GM19025 (cell line): ENCODE measurements at regions not wholly inside any gene's neighbourhood (a gene's known extent, or its start where the extent isn't known, plus 50 kb on each side); places are given as distances from the start of the nearest gene placed in this dataset.

Experiments used
- ATAC-seq: cut with Tn5 transposase; IDR thresholded peaks from one replicate; pipeline ENCODE4 v1.9.1; 2021; ENCODE audit warnings: mild to moderate bottlenecking, low read depth, moderate library complexity; ENCODE audit not compliant: unreplicated experiment

DNA sequence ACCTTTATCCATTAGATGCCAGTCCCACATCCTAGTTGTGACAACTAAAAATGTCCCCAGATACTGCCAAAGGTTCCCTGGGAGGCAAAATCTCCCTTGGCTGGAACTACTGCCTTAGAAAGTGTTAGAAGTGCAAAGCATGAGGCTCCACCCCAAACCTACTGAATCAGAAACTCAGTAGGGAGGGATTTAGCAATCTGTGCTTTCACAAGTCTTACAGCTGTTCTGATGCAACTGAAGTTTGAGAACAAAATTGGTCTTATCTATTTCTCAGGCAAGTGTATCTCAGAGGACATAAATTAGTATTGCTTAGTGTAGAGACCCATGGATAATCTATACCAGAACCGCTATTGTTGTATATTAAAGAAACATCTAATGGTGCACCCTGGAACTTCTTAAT, 70.2 kb downstream of the CLDN1 start:
- ATAC-seq: no peak

DNA sequence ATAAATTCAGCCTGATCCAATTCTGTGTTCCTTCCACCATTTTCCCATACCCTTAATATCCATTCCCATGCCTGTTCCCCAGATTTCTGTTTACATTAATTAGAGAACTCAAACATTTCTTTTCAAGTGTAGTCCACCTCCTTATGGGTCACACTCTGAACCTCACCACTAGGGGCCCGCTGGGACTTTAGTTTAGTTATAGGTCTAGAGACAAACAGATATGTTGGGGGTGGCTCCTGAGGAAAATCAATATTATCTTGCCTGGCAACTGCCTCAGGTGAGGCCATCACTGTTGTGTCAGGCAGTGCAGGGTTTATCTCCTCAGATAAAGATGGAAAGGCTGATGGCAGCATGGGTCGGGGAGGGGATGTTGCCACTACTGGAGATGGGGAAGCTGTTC, 72.8 kb downstream of the CLDN1 start:
- ATAC-seq: no peak

DNA sequence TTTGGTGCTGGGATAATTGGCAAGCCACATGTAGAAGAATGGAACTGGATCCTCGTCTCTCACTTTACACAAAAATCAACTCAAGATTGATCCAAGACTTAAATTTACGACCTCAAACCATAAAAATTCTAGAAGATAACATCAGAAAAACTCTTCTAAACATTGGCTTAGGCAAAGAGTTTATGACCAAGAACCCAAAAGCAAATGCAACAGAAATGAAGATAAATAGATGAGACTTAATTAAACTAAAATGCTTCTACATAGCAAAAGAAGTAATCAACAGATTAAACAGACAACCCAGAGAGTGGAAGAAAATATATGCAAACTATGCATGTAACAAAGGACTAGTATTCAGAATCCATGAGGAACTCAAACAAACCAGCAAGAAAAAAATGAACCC, 80.1 kb downstream of the CLDN1 start:
- ATAC-seq: no peak

DNA sequence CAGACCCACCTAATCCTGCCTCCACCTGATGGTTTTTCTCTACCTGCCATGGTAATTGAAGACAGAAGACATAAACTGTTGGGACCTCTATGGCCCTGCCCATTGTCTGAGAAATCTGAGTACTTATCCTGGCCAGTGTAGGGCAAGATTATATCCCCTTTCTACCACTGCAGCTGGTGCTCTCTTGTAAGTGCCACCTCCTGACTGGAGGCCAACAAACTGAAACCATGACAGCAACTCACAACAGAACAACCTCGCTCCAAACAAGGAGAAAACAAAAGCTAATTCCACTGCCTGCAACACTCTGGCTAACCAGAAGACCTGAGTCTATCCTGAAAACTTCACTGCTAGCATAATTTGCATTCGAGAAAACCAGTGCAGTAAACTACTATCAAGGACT, 82.9 kb downstream of the CLDN1 start:
- ATAC-seq: no peak

DNA sequence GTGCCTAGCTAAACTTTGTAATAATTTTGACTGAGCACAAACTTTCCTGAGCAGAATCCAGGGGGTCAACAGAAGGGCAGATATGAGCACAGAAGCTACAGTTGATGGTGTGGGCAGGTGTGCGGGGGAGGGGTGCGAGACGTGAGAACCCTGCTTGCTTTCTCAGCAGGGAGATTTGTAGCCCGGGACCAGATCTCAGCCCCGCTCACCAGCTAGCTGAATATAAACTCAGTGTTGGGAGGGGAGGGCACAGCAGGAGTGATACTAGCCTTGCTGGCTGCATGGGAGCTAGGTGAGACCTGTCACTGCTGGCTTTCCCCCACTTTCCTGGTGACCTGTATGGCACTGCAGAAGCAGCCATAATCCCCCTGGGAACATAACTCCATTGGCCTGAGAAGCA, 83.4 kb downstream of the CLDN1 start:
- ATAC-seq: no peak

DNA sequence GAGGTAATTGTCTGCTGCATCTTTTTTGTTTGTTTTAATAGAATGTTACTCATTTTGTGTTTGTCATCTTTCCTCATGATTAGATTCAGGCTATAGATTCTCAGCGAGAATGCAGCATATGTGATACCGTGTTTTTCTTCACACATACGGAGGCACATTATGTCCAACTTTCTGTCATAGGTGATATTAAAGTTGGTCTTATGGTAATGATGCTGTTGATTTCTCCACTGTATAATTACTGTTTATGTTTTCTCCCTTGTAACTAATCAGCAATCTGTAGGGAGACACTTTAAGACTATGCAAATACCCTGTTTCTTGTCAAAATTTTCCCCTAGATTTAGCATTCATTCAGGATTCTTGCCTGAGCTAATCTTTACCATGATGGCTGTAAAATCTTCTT, 87.6 kb downstream of the CLDN1 start:
- ATAC-seq: no peak

DNA sequence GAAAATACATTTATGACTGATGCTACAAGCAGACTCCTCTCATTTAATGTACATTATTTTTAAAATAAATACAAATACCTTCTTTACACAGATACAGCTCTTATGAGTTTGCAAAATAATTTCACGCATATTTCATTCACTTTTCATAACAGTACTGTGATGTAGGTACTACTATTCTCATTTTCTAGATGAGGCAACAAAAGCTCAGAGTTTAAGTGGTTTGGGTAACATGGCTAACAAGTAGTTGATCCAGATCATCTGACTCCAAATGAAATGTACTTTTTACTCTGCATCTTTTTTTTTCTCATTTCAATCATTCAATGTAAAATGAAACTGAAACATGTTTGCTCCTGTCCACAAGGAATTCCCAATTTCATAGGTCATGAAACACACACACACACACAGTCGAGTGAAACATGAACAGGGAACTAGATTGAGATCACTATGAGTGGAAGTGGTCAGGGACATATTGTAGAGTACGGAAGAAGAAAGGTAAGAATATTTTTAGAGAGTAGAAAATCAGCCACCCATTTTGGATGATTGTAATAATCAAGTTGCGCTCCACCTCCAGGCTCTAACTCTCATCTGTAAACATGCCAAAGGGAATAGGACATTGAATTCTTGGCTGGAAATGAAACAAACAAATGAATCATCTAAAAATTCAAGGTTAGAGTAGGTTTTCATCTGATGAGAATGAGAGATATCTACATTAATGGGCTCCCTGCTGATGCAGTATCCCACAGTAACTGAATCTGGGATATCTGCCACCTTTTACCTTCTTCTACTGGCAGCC, 92.4 kb downstream of the CLDN1 start:
- ATAC-seq: no peak

DNA sequence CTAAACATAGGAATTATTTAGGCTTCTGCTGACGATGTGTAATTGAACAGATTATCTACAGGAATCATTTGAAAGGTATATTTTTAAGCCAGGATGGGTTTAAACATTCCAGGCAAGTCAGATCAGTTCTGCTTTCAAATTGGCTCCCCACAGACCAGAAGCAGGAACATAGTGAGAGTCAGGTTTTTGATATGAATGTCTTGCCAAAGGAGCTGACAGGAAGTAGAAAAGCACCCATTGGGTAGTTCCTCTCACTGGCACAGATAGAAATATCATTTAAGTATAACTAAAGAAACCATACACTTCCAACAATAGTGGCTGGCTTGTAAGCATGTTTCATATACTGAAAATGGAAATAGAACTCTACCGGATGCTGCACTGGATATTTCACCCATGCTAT, 95.2 kb downstream of the CLDN1 start:
- ATAC-seq: no peak

DNA sequence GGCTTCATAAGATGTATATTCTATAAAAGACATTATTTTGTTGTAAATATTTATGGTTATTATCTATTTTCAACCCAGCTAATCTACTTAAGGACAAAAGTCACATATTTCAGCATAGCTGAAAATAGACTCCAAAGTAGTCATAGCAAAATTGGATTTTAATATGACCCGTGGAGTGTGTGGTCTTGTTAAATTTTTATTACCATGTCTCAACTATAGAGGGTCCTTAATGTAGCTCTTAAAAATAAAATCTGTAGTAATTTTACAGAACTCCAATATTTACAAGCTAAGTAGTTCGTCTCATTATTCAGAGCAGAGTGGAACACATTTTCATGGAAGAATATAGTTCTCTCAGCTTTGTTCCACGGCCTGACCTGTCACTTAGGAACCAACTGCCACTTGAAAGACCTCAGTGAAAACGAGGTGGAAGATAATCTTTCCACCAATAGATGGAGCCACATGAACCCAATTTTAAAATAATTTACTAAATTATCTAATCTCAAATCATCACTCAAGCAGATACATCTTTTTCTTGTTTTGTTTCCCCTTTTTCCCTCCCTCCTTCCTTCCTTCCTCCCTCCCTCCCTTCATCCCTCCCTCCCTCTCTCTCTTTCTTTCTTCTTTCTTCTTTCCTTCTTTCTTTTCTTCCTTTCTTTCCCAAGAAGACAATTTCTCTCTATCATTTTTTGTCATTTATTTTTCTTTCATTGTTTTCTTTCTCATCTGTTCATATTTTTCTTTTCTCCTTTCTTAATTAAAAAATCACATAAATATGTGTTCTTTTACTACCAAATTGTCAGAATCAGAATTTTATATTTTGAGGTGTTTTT, 97.2 kb downstream of the CLDN1 start:
- no peak for ATAC-seq

DNA sequence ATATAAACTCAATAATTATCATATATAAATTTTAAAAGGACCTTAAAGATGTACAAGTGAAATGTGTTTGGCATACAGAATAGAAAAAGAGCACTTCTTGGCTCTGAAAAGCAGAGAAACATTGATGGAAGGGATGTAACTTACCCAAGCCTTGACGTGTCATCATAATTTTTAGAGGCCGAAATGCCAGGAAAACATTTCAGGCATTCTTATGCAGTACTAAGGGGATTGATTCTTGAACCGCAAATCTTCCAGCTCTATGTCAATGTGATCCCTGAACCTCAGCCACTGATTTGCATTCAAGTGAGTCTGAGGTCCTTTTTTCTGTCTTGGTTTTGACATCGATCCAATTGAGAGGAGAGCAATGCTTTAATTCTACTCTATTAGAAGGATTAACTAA, 97.8 kb downstream of the CLDN1 start:
- no peak for ATAC-seq

DNA sequence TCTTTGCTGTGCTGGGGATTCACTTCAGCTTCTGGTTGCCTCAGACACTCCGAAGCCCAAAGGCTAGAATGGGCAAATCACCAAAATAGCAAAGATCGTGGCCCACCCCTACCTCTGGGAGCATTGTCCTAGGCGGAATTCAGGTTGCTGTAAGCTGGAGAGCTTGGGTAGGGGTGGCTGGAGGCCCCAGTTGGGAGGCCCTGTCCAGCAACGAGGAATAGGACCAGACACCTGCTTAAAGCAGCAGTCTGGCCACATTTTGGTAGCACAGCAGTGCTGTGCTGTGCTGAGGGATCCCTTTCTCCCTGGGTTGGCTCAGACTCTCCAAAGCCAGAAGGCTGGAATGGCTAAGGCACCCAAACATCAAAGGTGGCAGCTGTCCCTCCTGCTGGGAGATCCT, 99.3 kb downstream of the CLDN1 start:
- no peak for ATAC-seq

DNA sequence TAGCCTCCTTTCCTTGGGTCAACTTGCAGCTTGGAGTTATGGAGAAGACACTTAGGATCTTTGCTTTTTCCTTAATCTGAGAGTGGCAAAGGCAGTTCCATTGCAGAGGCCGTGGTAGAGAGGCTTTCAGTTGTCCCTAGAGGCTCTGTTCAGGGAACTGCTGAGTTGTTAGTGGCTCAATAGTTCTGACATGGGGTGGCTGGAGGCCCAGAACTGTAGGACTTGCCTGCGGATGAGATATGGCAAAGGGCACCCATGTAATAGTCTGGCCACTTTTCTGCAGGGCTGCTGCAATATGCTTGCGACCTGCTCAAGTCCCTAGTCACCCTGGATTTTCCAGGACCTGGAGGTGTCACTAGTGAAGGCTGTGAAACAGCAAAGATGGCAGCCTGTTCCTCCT, 99.9 kb downstream of the CLDN1 start:
- ATAC-seq: no peak

DNA sequence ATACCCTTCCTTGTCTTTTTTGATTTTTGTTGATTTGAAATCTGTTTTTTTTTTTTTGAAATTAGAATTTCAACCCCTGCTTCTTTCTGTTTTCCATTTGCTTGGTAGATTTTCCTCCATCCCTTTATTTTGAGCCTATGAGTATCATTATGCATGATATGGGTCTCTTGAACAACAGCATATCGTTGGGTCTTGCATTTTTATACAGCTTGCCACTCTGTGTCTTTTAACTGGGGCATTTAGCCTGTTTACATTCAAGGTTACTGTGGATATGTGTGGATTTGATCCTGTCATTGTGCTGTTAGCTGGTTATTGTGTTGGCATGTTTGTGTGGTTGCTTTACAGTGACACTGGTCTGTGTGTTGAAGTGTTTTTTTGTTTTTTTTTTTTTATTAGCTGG, 99.7 kb upstream of the P3H2 start:
- no peak for ATAC-seq

DNA sequence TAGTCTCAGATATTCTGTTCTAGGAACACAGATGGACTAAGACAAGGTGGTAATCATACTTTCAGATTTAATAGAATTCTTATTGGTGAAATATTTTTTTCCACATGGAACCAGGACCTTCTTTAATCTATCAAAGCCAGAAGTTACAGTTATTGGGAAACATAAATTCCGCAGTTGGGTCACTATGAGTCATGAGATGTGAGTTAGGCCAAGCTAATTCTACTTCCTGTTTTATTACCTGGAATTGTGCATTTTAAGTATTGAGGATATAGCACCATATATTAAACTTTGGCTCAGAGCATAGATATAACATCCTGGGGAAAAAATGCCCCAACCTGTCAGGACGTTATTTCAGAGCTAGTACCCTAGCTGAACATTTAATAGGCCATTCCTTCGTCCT, 96.4 kb upstream of the P3H2 start:
- no peak for ATAC-seq

DNA sequence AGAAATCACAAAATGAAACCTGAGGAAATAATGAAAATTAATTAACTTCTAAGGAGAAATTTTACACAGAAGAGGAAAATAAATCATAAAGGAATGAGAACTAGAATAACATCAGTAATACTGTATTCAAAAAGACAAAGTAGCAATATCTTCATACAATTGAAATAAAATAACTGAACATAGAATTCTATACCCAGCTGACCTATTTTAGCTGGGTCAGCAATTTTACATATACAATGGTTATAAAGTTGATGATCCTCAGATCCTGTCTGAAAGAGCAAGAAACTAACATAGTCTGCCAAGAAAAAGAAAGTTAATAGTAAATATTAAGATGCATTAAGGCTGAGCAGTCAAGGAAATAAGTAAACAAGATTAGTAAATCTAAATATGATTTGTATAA, 93.0 kb upstream of the P3H2 start:
- ATAC-seq: no peak

DNA sequence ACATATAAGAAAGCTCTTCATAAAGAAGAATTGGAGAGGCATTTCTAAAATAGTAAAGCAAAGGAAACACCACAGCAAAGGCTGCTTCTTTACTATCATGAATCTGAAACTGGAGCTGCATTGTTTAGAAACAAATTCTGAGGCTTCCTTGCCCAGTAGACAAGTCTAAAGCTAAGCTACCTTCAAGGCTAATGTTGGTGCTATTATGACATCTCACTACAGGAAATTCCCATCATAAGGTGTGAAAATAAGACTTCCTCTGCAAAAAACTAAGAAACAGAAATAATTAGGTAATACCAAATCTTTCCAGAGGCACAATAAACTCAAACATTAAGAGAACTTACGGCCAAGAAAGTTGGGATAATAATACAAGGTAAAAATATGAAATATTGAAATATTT, 89.9 kb upstream of the P3H2 start:
- ATAC-seq: no peak

DNA sequence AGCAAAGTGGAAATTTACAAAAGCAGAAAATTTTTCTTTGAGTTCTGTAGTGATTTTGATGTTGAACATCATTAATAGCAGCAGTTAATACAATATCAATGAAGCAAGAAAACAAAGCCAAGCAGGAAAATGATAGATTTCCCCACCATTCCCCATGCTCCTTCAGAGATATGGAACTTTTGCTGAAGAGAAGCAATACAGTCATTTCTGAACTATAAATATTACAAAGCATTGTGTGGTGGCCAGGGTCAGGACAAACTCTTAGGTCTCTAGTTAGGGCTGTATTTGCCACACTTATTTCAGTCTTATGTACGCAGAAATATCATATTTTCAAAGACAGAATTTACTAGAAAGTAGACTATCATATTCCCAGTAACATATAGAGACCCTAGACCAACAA, 88.8 kb upstream of the P3H2 start:
- ATAC-seq: no peak

DNA sequence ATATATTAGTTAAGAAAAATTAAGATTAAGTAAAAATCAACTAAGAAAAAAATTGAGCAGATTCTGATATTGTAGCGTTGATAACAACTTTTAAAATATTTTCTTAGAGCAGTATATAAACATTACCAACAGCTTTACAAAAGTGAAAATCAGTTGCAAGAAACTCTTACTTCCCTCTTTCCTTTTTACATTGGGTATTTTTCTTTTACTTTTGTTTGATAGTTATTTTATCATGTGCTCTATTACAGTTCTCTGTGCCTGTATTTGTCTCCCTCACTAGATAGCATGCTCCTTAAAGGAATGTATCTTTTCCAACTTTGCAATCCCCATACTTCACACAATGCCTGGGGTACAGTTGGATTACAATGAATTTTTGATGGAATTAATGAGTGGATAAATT, 87.5 kb upstream of the P3H2 start:
- no peak for ATAC-seq

DNA sequence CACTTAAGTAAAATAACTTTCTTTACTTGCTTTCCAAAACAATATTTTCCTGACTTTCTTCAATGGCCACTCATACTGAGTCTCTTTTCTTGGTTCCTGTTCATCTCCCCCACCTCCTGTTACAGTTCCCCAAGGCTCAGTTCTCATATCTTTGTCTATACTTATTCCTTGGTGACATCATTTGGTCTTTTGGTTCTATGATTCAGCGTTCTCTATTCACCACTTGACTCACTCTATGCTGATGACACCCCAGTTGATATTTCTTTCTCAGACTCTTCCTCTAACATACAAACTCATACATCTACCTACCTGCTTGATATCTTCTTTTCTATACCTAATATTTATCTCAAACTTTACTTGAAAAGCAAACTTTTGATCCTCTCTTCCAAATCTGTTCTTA, 85.0 kb upstream of the P3H2 start:
- peak; percentile 75 for ATAC-seq

DNA sequence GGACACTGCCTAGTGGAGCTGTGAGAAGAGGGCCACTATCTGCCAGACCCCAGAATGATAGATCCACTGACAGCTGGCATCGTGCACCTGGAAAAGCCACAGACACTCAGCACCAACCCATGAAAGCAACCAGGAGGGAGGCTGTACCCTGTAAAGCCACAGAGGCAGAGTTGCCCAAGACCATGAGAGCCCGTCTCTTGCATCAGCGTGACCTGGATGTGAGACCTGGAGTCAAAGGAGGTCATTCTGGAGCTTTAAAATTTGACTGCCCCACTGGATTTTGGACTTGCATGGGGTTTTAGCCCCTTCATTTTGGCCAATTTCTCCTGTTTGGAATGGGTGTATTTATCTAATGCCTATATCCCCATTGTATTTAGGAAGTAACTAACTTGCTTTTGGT, 83.5 kb upstream of the P3H2 start:
- ATAC-seq: no peak

DNA sequence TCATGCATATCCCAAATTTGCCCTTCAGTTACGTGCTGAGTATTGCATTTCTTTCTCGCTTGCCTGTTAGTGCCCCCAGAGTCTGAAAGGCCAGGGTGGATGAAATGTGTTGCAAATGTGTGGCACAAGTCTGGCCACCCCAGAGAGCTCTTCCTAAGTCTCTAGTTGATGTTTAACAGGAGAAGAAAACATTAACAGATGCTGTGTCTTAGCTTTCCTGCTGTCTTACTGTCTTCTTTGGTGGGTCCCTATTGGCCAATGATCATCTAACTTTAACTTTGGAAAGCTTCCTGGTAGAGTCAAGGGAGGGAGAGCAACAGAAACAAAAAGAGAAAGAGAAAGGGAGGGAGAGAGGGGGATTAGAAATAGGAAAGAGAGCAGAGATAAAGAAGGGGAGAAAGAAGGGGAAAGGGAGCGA, 76.7 kb upstream of the P3H2 start:
- no peak for ATAC-seq

DNA sequence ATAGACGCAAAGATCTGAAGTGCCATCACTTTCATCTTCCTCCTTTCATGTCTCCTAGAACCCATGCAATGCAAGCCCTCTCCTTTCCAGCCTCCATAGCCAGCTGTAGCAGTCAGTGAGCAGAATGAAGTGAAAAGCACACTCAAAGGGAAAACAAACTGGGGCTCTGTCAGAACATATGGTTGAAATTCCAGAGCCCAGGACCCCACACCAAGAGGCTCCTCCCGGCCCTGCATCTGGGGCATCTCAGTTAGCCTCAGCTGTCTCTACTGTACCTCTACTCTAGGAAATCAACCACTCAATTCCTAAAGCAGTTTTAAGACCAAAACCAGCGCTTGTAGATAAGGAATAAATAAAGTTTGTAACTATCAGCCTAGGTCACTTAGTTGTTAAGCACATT, 73.8 kb upstream of the P3H2 start:
- ATAC-seq: no peak
